ENCODE measurements at regions not wholly inside any gene's neighbourhood (a gene's known extent, or its start where the extent isn't known, plus 50 kb on each side); places are given as distances from the start of the nearest gene placed in this dataset.

- ATAC-seq = no peak
Measured at GRCh38 chr2:226426292-226426736, 373.3 kb downstream of the IRS1 start.

GRCh38 chr2:226424971-226425370 is 374.6 kb downstream of the IRS1 start:
- ATAC-seq = no peak

GRCh38 chr2:226423498-226423960 is 376.1 kb downstream of the IRS1 start:
- peak; percentile 62 to 72 for ATAC-seq

- ATAC-seq = no peak
Measured at GRCh38 chr2:226420646-226421045, 379.0 kb downstream of the IRS1 start.

- no peak for ATAC-seq
Measured at GRCh38 chr2:226418521-226418920, 381.1 kb downstream of the IRS1 start.

GRCh38 chr2:226414335-226414734 is 385.3 kb downstream of the IRS1 start:
- ATAC-seq = no peak

GRCh38 chr2:226413498-226414130 is 386.0 kb downstream of the IRS1 start:
- ATAC-seq = no peak

- no peak for ATAC-seq
Measured at GRCh38 chr2:226411727-226412360, 387.8 kb downstream of the IRS1 start.

GRCh38 chr2:226411205-226411604 is 388.4 kb downstream of the IRS1 start:
- ATAC-seq = no peak

- no peak for ATAC-seq
Measured at GRCh38 chr2:226410247-226410835, 389.3 kb downstream of the IRS1 start.

GRCh38 chr2:226409134-226409533 is 390.5 kb downstream of the IRS1 start:
- no peak for ATAC-seq

GRCh38 chr2:226408141-226408540 is 391.5 kb downstream of the IRS1 start:
- no peak for ATAC-seq

- ATAC-seq = no peak
Measured at GRCh38 chr2:226407135-226407534, 392.5 kb downstream of the IRS1 start.

- ATAC-seq = no peak
Measured at GRCh38 chr2:226405465-226405864, 394.2 kb downstream of the IRS1 start.

GRCh38 chr2:226403369-226403768 is 396.3 kb downstream of the IRS1 start:
- no peak for ATAC-seq

GRCh38 chr2:226399006-226399405 is 400.6 kb downstream of the IRS1 start:
- ATAC-seq = no peak

GRCh38 chr2:226398580-226398979 is 401.0 kb downstream of the IRS1 start:
- no peak for ATAC-seq

- ATAC-seq = no peak
Measured at GRCh38 chr2:226396541-226396940, 403.1 kb downstream of the IRS1 start.

GRCh38 chr2:226387499-226387942 is 412.1 kb downstream of the IRS1 start:
- ATAC-seq = no peak

GRCh38 chr2:226383461-226383860 is 416.2 kb downstream of the IRS1 start:
- ATAC-seq = no peak

- no peak for ATAC-seq
Measured at GRCh38 chr2:226380679-226381078, 418.9 kb downstream of the IRS1 start.

- ATAC-seq = no peak
Measured at GRCh38 chr2:226378753-226379705, 420.6 kb downstream of the IRS1 start.
